ENCODE measurements at regions not wholly inside any gene's neighbourhood (a gene's known extent, or its start where the extent isn't known, plus 50 kb on each side); places are given as distances from the start of the nearest gene placed in this dataset.

DNA sequence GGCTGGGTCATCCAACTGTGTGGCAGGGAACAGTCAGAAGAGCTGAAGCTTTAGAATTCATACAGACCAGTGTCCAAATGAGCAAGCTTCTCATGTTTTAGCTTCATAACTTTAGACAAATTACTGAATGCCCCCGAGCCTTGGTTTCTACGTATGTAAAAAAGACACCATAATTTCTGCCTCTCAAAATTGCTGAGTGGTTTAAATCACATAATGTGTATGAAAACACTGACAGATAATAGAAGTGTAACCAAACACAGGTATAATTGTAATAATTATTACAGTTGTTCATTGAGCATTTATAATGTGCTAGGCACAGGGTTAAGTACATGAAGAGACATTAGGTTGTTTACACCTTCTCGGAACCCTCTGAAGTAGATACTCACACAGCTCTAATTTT is 207.2 kb downstream of the IGSF11 start:
- TF ChIP-seq, protein P1, sequence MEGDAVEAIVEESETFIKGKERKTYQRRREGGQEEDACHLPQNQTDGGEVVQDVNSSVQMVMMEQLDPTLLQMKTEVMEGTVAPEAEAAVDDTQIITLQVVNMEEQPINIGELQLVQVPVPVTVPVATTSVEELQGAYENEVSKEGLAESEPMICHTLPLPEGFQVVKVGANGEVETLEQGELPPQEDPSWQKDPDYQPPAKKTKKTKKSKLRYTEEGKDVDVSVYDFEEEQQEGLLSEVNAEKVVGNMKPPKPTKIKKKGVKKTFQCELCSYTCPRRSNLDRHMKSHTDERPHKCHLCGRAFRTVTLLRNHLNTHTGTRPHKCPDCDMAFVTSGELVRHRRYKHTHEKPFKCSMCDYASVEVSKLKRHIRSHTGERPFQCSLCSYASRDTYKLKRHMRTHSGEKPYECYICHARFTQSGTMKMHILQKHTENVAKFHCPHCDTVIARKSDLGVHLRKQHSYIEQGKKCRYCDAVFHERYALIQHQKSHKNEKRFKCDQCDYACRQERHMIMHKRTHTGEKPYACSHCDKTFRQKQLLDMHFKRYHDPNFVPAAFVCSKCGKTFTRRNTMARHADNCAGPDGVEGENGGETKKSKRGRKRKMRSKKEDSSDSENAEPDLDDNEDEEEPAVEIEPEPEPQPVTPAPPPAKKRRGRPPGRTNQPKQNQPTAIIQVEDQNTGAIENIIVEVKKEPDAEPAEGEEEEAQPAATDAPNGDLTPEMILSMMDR (IDR thresholded peaks at IDR 0.05), result no peak
- no peak for TF ChIP-seq POLR2AphosphoS5 (IDR thresholded peaks at IDR 0.05; ENCODE audit: insufficient read depth in 1 of 2, low read depth in 1 of 2)
- TF ChIP-seq POLR2A (IDR thresholded peaks at IDR 0.05), result no peak
